Hepatocyte (in vitro differentiated cells): ENCODE measurements at regions not wholly inside any gene's neighbourhood (a gene's known extent, or its start where the extent isn't known, plus 50 kb on each side); places are given as distances from the start of the nearest gene placed in this dataset.

Experiments
- DNase-seq: peaks from one replicate; pipeline ENCODE4 v3.0.0-alpha.2; 2016; ENCODE audit warnings: low spot score
- H2AFZ ChIP-seq: fragments of 200-600 bp; sonication (generic); 2 replicates; pipeline ENCODE4 v1.6.0; 2016; ENCODE audit warnings: antibody characterized with exemption, mild to moderate bottlenecking
- H3K27ac ChIP-seq: fragments of 200-600 bp; sonication (generic); 2 replicates; pipeline ENCODE4 v1.5.1; 2016; ENCODE audit warnings: mild to moderate bottlenecking
- H3K27me3 ChIP-seq: fragments of 200-600 bp; sonication (generic); 2 replicates; pipeline ENCODE4 v1.6.1; 2016
- H3K36me3 ChIP-seq: fragments of 200-600 bp; sonication (generic); replicated peaks from 2 replicates; pipeline ENCODE4 v1.5.1; 2016; ENCODE audit warnings: low read depth; ENCODE audit not compliant: insufficient read depth
- H3K4me1 ChIP-seq: fragments of 200-600 bp; sonication (generic); 2 replicates; pipeline ENCODE4 v1.5.1; 2016; ENCODE audit warnings: mild to moderate bottlenecking, moderate library complexity; ENCODE audit not compliant: insufficient read depth
- H3K4me2 ChIP-seq: fragments of 200-600 bp; sonication (generic); 2 replicates; pipeline ENCODE4 v1.6.0; 2016
- H3K4me3 ChIP-seq: fragments of 200-600 bp; sonication (generic); 2 replicates; pipeline ENCODE4 v1.5.1; 2016; ENCODE audit warnings: mild to moderate bottlenecking
- H3K79me2 ChIP-seq: fragments of 200-600 bp; sonication (generic); 2 replicates; pipeline ENCODE4 v1.6.0; 2017; ENCODE audit warnings: mild to moderate bottlenecking
- H3K9me2 ChIP-seq: fragments of 200-600 bp; sonication (generic); replicated peaks from 2 replicates; pipeline ENCODE4 v1.6.0; 2017; ENCODE audit warnings: mild to moderate bottlenecking; ENCODE audit not compliant: insufficient read depth
- H3K9me3 ChIP-seq: fragments of 200-600 bp; sonication (generic); 2 replicates; pipeline ENCODE4 v1.5.1; 2016; ENCODE audit warnings: low read depth, mild to moderate bottlenecking
- H4K20me1 ChIP-seq: fragments of 200-600 bp; sonication (generic); 2 replicates; pipeline ENCODE4 v1.6.0; 2016; ENCODE audit warnings: mild to moderate bottlenecking; ENCODE audit not compliant: insufficient read depth, poor library complexity, severe bottlenecking
- EZH2 ChIP-seq: fragments of 200-600 bp; sonication (generic); IDR thresholded peaks from 2 replicates; pipeline ENCODE4 v1.6.1; 2016; ENCODE audit warnings: antibody characterized with exemption, mild to moderate bottlenecking, borderline replicate concordance
- EZH2phosphoT487 ChIP-seq: fragments of 200-600 bp; sonication (generic); IDR thresholded peaks from one replicate; pipeline ENCODE4 v1.6.1; 2018; ENCODE audit warnings: antibody characterized with exemption, mild to moderate bottlenecking, low read depth, moderate library complexity; ENCODE audit not compliant: unreplicated experiment, severe bottlenecking
- WGBS: methylation state at CpG from one replicate; pipeline ENCODE4 v1.1.6; 2016; ENCODE audit warnings: low lambda C conversion rate; ENCODE audit errors: missing lambda C conversion rate; 5-methylcytosine and 5-hydroxymethylcytosine counted together
- TF ChIP-seq, protein P1 (sequence below): fragments of 200-600 bp; sonication (generic); IDR thresholded peaks from 2 replicates; pipeline ENCODE4 v1.5.1; 2016; ENCODE audit warnings: antibody characterized with exemption, mild to moderate bottlenecking; ENCODE audit not compliant: poor library complexity

DNA sequence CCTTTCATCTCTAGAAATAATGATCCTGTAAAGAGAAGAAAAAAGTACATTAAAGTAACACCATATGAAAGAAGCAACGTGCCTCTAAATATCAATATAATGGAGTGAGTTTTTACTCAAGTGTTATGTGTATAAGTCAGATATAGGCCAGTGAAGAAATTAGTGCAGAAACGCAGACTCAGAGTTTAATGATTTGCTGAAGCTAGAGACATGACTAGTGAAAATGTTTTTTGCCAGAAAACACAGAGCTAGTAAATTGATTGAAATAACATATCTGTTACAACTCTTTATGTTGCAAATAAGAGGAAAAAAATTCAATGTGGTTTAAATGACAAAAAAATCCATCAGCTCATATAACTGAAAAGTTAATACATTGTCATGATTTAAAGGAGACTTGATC is 217.2 kb upstream of the NXPH2 start:
- 62% methylated on average over 2 of the region's 2 CpGs for WGBS
- H3K27ac ChIP-seq, result no peak overlapping the region

DNA sequence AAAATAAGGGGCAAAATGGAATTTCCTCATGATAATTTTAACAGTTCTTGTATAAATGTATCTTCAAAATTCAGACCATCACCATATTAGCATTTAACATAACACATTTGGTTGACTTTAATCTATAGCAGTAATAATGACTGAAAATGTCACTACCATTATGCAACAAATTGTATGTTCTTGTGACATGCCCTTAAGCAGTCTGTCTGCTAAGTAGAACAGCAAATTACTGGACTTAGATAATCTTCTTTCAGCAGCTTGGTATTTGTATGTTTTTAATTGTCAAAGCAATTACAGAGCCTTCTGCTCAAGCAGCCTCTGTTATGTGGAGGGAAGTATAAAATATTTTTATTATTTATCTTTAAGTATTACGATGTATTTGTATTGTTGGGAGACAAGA is 214.3 kb upstream of the NXPH2 start:
- 73% methylated on average over 1 of the region's 1 CpG for WGBS
- Histone ChIP-seq H3K4me2 (no peak overlapping the region), H3K4me3 (no peak overlapping the region), H3K27ac (no peak overlapping the region), H3K79me2 (no peaks in the 10 kb centered on the region), H3K9me3 (no peaks in the 10 kb centered on the region), H3K27me3 (no peaks in the 10 kb centered on the region), H3K4me1 (no peaks in the 10 kb centered on the region), H4K20me1 (no peaks in the 10 kb centered on the region), H3K36me3 (no peaks in the 10 kb centered on the region), H3K9me2 (no peaks in the 10 kb centered on the region), H2AFZ (no peak overlapping the region)
- TF ChIP-seq EZH2, result no peak
- TF ChIP-seq EZH2phosphoT487, result no peak
- TF ChIP-seq, protein P1, sequence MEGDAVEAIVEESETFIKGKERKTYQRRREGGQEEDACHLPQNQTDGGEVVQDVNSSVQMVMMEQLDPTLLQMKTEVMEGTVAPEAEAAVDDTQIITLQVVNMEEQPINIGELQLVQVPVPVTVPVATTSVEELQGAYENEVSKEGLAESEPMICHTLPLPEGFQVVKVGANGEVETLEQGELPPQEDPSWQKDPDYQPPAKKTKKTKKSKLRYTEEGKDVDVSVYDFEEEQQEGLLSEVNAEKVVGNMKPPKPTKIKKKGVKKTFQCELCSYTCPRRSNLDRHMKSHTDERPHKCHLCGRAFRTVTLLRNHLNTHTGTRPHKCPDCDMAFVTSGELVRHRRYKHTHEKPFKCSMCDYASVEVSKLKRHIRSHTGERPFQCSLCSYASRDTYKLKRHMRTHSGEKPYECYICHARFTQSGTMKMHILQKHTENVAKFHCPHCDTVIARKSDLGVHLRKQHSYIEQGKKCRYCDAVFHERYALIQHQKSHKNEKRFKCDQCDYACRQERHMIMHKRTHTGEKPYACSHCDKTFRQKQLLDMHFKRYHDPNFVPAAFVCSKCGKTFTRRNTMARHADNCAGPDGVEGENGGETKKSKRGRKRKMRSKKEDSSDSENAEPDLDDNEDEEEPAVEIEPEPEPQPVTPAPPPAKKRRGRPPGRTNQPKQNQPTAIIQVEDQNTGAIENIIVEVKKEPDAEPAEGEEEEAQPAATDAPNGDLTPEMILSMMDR, result no peak
- no peak for DNase-seq

More for the DNA sequence above, 217.2 kb upstream of the NXPH2 start:
- Histone ChIP-seq H3K27me3 (no peaks in the 10 kb centered on the region), H3K9me2 (no peaks in the 10 kb centered on the region), H3K9me3 (no peaks in the 10 kb centered on the region), H4K20me1 (no peaks in the 10 kb centered on the region), H3K4me1 (no peaks in the 10 kb centered on the region), H2AFZ (no peak overlapping the region), H3K4me3 (no peak overlapping the region), H3K36me3 (no peaks in the 10 kb centered on the region), H3K79me2 (no peaks in the 10 kb centered on the region), H3K4me2 (no peak overlapping the region)
- no peak for TF ChIP-seq EZH2
- DNase-seq, result no peak

DNA sequence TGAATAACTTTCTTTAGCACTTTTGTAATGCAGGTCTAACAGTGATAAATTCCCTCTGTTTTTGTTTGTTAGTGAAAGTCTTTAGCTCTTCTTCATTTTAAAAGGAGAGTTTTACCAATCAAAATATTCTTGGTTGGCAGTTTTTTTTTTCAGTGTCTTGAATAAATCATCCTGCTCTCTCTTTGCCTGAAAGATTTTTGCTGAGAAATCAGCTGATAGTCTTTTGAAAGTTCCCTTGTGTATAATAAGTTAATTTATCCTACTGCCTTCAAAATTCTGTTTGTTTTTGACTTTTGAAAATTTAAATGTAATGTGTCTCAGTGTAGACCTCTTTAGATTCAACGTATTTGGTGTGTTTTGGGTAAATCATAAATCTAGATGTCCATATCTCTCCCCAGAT is 205.7 kb upstream of the NXPH2 start:
- no peaks in the 10 kb centered on the region for H3K4me1 ChIP-seq
- H3K9me2 ChIP-seq, result no peaks in the 10 kb centered on the region
- no peak overlapping the region for H3K4me2 ChIP-seq
- H2AFZ ChIP-seq, result no peak overlapping the region
- no peaks in the 10 kb centered on the region for H3K36me3 ChIP-seq
- no peaks in the 10 kb centered on the region for H4K20me1 ChIP-seq
- H3K4me3 ChIP-seq, result no peak overlapping the region
- no peaks in the 10 kb centered on the region for H3K27me3 ChIP-seq
- WGBS, result 97% methylated on average over 1 of the region's 1 CpG
- TF ChIP-seq EZH2phosphoT487, result no peak
- TF ChIP-seq, protein P1, result no peak
- TF ChIP-seq EZH2, result no peak
- H3K27ac ChIP-seq, result no peak overlapping the region
- H3K9me3 ChIP-seq, result peaks cover 7% of the 10 kb centered on the region
- H3K79me2 ChIP-seq, result no peaks in the 10 kb centered on the region
- DNase-seq, result no peak

GRCh38 chr2:138979131-138979785 is 199.1 kb upstream of the NXPH2 start:
- no peak overlapping the region for H3K4me3 ChIP-seq
- H3K4me2 ChIP-seq, result no peak overlapping the region
- H2AFZ ChIP-seq, result no peak overlapping the region
- no peaks in the 10 kb centered on the region for H3K27me3 ChIP-seq
- H3K36me3 ChIP-seq, result no peaks in the 10 kb centered on the region
- no peaks in the 10 kb centered on the region for H3K9me2 ChIP-seq
- H3K4me1 ChIP-seq, result no peaks in the 10 kb centered on the region
- H3K9me3 ChIP-seq, result no peaks in the 10 kb centered on the region
- 83% methylated on average over 4 of the region's 4 CpGs for WGBS
- no peaks in the 10 kb centered on the region for H4K20me1 ChIP-seq
- no peak overlapping the region for H3K27ac ChIP-seq
- no peaks in the 10 kb centered on the region for H3K79me2 ChIP-seq
- no peak for DNase-seq
- TF ChIP-seq EZH2phosphoT487, result no peak
- TF ChIP-seq, protein P1, result no peak
- TF ChIP-seq EZH2, result no peak
